AG20443 (cell line): ENCODE measurements at regions not wholly inside any gene's neighbourhood (a gene's known extent, or its start where the extent isn't known, plus 50 kb on each side); places are given as distances from the start of the nearest gene placed in this dataset.
A peak's percentile ranks its signal among the peaks of the same experiment; 100 is the strongest.

Source experiments
- DNase-seq: peaks from one replicate; pipeline ENCODE4 v3.0.0; 2012; ENCODE audit warnings: low spot score, mixed read lengths

DNA sequence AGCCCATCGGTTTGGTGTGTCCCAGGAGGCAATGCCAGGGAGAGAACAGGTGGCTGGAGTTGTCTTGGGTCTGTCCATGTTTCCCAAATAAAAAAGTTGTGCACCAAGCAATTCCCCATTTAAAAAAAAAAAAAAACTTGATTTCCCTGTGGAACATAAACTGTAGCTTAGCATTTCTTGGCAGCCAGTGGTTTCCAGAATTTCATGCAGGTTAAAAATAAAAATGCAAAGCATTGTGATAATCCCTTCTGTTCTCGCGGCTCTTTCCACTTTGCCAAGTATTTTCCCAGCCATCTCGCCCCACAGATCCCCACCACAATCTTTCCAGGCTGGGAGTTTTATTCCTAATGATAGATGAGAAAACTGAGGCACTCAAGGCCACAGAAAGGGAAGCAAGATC, 51.4 kb upstream of the MSX1 start:
- DNase-seq, result no peak

DNA sequence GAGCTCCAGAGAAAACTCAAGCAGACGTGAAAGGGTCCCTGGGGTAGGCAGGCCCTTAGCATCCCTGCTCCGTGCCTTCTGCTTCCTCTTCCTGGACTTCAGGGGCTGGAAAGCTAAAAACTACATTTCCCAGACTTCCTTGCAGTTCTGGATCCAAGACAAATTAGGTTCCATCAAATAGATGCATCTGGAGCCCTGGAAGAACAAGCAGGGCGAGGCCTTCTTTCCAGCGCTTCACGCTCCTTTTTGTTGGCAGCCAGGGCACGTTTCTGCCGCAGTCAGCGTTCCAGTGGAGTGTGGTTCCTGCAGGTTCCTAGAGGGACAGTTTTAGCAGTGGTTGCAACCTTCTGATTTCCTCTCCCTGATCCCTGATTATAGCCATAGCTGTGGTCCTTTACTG, 53.6 kb upstream of the MSX1 start:
- no peak for DNase-seq

DNA sequence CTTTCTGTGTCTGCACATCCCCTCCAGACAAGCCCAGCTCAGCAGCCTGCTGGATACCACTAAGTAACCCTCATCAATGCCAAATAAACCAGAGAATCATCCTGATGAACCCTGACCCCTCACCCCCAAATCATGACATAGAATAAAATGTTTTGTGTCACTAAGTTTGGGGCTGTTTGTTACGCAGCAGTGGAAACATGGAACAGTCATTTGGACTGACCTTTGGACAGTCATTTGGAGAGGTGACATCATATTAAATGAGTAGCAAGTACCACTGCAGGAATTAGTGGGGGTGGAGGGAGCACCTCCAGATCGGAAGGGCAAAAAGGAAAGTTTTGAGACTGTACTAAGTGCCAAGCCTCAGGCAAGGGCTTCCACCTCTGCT, 55.6 kb upstream of the MSX1 start:
- no peak for DNase-seq

DNA sequence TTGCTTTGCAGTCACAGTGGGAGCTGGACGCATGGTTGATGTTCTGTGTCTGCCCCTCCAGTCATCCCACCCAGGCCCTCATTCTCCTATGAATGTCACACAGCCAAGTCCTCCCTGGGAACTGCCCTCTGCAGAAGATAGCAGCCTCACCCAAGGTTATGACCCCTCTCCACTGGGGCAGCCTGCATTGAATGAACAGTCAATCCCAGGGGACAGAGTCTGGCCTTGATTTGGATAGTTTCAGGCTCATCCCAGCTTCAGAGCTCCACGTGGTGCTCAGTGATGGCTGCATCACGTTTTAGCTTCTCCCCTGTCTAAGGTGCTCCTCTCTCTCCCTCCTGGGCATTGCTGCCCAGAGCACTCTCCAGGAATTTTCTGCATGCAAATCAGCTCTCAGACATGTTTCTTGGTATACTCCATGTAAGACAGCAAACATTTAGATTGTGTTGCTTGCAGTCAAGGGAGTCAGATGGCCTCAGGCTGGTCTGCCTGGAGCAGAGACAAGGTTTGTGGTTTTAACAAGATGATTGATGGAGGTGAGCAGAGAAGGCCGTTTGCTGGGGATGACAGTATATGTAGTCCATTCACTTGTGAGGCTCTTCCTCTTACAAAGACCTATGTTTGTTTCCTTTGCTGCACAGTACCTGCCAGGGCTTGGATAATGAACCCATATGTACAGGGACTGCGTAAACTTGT, 56.1 kb upstream of the MSX1 start:
- peak; percentile 5 for DNase-seq

DNA sequence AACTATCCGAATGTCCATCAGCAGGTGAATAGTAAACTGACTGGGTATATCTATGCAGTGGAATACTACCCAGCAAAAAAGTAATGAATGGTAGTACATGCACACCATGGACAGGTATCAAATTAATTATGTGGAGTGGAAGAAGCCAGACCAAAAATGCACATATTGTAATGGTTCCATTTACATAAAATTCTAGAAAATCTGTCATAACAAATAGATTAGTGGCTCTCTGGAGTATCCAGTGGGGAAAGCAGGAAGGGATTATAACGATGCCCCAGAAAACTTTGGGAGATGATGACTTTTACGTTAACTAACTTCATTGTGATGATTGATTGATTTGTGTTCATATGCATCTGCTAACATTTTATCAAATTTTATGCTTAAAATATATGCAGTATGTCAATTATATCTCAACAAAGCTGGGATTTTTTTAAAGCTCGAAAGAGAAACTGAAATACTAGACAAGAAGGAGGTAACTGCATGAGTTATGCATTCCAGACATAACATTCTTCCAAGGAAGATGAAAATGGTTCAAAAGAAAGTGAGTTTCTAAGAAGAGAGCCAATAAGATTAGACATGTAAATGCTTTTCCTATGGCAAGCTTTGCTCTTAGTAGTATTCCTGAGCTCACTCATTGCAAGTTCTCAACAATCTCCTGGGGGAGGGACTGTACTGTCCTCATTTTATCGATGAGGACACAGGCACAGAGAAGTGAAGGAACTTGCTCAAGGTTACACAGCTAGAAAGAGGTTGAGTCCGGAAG, 58.6 kb upstream of the MSX1 start:
- peak; percentile 51 for DNase-seq

DNA sequence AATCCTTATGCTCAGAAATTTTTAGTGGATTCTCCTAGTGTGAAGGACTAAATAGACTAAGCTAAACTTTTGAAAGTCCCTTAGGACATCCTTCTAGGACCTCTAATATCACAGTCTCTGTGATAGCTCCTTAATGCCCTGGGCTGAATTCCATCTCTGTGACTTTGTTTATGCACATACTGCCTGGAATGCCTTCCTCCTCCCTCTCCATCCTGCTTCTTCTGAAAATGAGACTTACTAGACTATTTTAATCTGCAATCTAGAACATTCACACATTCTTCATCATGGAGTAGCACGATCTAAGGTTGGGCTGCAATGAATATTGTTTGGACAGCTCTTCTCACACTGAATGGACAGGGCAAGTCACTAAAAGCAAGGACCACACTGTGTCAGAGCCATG, 65.0 kb upstream of the MSX1 start:
- DNase-seq, result no peak

DNA sequence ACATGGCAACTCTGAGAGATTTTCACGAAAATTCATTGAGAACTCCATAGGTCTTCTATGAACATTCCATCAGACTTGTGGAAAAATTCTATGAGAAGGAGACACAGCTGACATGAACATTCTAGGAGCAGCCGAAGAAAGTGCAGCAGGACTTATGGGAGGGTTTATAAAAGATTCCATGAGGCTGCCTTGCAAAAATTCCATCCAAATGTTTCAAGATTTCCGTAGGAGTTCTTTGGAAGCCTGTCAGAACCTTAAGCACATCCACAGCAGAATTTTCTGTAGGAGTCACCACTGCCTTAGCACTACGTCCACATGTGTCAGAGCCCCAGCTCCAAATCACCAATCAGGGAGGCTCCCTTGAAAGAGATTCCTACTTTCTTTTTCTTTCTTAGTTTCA, 67.0 kb upstream of the MSX1 start:
- peak; percentile 84 for DNase-seq

DNA sequence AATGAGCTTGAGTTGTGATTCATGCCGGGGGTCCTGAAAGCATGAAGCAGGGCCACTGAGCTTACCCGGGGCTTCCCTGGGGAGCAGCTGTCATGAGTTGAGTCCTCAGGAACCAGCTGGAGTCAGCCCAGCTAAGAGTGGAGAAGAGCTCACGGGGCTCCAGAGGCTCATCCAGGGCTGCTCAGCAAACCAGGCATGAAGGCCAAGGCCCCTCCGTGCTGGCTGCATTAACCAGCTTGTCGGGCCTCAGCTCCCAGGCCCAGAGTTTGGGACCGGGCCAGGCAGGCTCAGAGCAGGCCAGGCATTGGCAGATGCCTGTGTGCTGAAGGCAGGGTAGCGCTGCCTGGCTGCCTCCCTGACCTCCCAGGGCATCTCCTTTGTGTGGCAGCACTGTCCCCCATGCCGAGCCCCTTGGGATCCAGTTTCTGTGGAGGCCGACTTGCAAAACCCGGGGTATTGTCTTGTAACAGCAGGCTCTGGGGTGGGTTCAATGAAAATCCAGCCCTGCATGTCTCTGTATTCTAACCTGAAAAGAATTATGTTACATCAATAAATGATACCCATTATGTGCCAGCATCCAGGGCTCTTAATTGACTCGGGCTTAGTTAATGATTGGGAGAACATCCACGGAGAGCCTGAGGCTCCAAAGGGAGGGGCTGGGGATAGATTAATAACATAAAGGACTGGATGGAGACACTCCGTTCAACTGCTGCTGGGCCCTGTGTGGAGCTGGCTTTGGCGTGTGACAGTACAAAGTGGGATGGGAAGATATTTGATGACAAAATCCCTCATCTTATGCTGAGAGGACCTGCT, 68.0 kb upstream of the MSX1 start:
- DNase-seq, result peak; percentile 54

DNA sequence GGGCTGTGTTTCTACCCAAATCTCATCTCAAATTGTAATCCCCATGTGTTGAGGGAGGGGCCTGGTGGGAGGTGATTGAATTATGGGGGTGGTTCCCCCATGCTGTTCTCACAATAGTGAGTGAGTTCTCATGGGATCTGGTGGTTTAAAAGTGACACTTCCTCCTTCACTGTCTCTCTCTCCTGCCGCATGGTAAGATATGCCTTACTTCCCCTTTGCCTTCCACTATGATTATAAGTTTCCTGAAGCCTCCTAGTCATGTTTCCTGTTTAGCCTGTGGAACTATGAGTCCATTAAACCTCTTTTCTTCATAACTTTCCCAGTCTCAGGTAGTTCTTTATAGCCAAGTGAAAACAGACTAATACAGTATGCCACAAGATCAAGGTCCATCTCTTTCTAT, 70.0 kb upstream of the MSX1 start:
- no peak for DNase-seq

DNA sequence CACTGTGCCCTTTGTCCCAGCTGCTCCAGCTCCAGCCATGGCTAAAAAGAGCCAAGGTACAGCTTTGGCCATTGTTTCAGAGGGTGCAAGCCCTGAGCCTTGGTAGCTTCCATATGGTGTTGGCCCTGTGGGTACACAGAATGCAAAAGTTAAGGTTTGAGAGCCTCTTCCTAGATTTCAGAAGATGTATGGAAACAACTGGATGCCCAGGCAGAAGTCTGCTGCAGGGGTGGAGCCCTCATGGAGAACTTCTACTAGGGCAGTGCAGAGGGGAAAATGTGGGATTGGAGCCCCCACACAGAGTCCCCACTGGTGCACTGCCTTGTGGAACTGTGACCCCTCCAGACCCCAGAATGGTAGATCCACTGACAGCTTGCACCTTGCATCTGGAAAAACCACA, 70.9 kb upstream of the MSX1 start:
- no peak for DNase-seq

DNA sequence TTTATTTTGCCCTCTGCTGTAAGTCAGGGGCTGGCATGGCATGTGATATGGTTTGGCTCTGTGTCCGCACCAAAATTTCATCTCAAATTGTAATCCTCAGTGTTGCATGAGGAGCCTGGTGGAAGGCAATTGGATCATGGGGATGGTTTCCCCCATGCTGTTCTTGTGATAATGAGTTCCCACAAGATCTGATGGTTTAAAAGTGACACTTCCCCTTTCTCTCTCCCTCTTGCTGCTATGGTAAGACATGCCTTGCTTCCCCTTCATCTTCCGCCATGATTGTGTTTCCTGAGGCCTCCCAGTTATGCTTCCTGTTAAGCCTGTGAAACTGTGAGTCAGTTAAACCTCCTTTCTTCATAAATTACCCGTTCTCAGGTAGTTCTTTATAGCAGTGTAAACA, 72.0 kb upstream of the MSX1 start:
- no peak for DNase-seq

DNA sequence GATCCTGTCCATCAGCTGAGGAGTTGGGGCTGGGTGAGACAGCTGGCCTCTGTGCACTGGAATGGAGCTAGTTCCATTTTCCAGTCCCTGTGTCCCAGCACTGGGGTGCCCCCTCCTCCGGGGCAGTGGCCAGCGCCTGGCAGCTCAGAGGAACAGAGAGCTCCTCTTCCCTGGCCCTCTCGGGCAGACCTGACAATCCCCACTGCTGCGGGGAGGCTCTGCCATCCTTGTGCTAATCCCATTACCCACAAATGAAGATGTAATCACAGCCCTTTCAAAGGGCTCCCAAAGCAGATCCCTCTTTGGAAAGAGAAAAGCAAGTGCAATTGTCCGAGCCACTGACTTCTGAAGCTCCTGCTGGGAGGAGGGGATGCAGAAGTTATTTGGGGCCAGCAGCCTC, 75.1 kb upstream of the MSX1 start:
- DNase-seq, result no peak

DNA sequence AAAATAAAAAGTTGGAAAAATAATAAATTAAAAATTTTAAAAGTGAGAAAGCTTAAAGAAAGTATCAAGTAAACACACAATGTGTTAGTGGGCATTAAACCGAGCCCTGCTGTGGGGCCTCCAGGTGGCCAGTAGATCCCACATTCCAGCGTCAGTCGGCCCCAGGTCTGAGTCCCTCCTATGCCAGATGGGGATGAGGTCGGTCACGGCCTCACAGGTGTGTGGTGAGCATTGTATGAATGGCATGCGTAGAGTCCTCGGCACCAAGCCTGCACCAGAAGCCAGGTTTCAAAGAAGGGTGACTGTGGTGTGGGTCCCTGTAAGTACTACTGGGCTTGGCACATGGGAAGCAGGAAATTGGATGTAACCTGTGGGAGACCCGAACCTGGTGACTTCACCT, 75.6 kb upstream of the MSX1 start:
- DNase-seq, result no peak

DNA sequence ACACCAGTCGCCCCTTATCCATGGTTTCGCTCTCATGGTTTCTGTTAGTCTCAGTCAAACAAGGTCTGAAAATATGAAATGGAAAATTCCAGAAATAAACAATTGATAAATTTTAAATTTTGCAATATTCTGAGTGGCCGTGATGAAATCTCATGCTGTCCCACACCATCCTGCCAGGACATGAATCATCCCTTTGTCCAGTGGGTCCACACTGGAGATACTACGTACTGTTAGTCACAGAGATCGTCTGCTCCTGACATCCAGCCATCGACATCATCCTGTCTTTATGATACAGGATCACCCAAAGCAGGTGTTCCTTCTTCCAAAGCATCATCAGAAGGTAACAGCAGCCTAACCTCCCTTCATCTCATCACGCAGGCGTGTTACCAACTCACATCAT, 76.5 kb upstream of the MSX1 start:
- peak; percentile 75 for DNase-seq

DNA sequence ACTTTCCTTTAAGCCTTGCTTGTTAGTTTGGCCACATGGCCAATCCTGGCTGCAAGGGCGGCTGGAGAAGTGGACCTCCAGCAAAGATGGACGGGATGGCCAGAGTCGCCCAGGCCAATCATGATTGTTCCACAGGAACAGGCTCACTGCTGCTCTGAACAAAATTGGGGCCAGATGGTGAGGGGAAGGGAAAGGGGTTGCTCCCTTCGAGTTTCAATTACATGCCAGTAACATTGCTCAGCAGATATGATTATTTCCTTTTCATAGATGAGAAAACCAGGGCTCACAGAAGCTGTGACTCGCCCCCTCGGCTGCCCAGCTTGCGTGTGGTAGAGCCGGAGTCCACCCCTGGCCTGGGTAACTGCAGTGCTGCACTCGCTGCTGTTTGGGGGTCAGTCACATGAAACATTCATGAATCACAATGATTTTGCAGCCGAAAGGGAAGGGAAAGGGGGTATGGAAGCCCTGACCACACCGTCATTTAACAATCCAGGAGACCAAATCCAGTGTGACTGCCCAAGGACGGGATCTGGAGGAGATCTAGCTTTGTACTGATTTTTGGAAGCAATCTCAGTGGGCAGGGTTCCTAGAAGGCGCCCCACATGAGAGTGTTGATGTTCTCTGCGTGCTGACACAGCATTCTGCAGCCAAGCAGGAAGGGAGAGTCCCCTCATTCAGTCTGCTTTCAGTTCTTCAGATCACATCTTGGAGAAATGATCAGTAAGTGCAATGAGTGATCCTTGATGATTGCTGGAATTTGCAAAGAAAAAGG, 77.3 kb upstream of the MSX1 start:
- peak; percentile 76 for DNase-seq

DNA sequence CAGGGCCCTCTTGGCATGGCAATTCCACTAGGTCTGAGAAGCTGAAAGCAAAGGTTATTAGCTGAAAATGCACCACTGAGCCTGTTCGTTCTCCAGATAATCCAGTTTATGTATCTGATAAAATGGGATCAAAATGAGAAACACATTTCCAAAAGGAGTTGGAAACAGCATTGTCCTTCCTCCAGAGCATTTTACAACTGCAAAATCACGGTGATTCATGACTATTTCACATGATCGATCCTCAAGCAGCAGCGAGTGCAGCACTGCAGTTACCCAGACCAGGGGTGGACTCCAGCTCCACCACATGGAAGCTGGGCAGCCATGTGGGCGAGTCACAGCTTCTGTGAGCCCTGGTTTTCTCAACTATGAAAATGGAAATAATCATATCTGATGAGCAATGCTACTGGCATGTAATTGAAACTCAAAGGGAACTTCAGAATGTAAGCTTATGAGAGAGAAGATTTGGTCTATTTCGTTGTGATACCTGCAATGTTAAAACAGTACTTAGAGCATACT, 78.7 kb upstream of the MSX1 start:
- peak; percentile 84 for DNase-seq

DNA sequence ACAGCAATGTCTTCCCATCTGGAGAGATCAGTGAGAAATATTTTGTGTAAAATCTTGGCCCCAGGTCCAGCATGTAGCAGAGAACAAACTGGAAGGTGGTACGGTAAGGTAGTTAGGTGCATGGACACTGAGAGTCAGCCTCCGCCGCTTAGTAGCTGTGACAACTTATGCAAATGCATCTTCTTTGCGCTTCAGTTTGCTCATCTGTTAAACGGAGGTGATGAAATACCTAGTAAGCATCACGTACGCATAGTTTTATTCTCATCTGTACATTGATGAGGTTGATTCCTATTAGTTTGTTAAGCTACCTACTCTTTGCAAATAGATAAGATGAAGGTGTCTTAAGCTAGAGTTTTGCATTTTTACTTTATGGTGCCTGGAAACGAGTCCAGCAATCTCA, 80.0 kb upstream of the MSX1 start:
- DNase-seq, result no peak

DNA sequence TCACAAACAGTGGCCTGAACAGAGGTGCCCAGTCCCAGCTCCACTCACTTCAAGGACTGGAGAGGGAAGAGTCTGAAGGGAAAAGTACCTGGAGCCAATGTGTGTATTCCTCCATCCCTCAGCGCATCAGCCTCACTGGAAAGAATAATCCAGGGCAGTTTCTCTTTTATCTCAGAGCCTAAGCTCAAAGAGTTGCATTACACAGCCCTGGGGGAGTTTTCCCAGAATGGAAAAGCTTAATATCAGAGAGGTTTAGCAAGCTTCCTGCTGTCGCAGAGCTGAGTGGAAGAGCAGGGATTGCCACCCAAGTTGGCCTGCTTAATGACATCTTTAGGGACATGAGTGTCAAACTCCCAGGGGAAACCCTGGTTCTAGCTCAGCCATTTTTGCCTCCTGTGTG, 80.4 kb upstream of the MSX1 start:
- no peak for DNase-seq

DNA sequence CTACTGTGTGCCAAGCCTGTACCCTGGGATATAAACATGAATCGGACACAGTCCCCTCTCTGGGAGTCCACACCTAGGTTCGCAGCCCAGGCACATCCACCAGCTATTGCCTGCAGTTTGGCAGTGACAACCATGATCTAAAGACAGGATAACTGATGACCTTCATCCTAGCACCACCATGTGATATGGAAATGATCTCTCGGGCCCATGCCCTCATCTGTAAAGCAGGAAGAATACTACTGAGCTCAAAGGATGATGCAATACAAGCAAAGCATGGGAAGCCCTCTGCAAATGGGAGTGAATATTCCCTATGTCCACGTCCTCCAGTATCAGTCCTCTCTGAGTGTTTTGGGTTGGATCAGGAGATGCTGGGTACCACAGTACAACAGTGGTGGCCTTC, 80.9 kb upstream of the MSX1 start:
- no peak for DNase-seq

DNA sequence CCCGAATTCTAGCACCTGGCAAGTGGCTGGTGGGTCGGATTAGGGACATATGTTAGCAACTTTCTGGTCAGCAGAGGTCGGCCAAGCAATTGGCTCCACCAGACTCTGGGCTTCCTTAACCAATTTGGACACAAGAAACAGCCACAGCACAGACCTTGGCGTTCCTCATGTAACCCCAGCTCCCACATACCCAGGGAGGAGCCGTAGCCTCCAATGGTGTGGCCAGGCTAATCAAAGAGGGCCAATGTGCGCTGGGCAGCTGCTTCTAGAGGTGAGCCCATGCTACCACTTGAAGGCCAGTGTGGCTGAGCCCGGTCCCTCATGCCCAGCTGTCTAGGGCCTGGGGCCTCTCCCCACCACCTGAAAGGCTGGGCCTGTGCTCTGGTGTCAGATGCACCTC, 82.5 kb upstream of the MSX1 start:
- no peak for DNase-seq

DNA sequence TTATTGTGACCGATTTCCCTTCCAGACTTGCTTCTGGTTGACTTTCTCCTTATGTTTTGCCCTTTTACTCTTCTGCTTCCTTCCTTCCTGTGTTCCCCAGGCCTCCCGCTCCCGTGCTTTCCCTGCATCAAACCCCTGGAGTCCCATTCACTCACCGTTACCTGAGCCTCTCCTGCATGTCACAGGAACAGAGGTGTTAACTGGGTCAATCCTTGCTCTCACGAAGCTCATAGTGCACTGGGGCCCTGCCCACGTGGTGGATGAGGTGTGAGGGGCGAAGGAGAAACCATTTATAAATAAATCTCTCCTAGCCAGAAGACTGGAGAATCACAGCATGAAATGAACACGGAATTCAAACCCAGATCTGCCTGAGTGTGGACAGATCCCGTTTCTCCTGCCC, 83.1 kb upstream of the MSX1 start:
- DNase-seq, result no peak

DNA sequence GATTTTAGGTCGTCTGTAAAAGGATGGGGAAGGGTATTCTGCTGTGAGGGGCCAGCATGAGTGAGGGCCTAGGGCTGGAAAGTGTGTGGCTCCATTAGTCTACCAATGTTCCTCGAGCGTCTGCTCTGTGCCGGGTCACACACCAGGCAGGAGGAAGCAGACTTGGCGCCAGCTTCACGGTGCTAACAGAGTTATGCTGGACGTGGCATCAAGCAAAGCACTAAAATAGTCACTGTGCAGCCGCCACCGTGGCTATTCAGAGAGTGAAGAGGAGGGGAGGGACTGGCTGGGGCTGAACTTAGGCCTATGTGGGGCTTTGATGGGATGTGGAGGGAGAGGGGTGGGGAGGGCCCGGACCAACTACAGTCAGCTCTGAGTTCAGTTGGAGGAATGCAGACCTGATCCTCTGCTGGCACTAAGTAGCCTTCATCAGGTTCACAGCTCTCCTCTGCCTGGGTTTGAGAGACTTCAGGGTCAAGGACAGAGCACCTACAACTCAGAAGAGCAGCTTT, 83.9 kb upstream of the MSX1 start:
- no peak for DNase-seq
